ENCODE measurements at regions not wholly inside any gene's neighbourhood (a gene's known extent, or its start where the extent isn't known, plus 50 kb on each side); places are given as distances from the start of the nearest gene placed in this dataset.

- H3K4me1 ChIP-seq (ENCODE audit: insufficient read depth) = peaks cover 7% of the 10 kb centered on the region
- H3K9me3 ChIP-seq = no peaks in the 10 kb centered on the region
- H3K36me3 ChIP-seq = no peaks in the 10 kb centered on the region
- intact Hi-C loops (cut with DNase I) = no loop called here
- 79 to 91% (median 83%) methylated on average over 11 to 12 of the region's 12 CpGs for WGBS, 3 donors
- TF ChIP-seq CTCF (IDR thresholded peaks at IDR 0.05) (no peak), POLR2A (IDR thresholded peaks at IDR 0.05) (no peak)
- H3K4me3 ChIP-seq = no peak overlapping the region
- DNase-seq = no peak
- H3K27me3 ChIP-seq = no peaks in the 10 kb centered on the region
- no peak overlapping the region for H3K27ac ChIP-seq
Observed at GRCh38 chr18:76572518-76573247, 77.6 kb upstream of the ZNF516 start.

DNA sequence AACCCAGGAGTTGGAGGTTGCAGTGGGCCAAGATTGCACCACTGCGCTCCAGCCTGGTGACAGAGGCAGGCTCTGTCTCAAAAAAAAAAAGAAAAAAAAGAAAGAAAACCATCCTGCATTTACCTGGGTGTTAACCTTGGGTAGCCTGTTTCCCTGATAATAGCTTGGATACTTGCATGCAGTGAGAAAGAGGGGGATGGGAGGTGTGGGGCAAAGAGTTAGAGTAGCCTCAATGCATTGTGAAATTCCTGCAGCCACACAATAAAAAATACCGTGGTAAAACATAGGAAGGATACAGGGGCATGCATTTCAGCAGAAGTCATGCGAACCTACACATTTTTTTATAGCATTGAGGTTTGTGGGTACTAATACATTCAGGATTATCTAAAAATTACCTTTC, 76.6 kb upstream of the ZNF516 start:
- Histone ChIP-seq H3K9me3 (no peaks in the 10 kb centered on the region), H3K36me3 (no peaks in the 10 kb centered on the region), H3K27ac (no peak overlapping the region), H3K27me3 (no peaks in the 10 kb centered on the region), H3K4me1 (ENCODE audit: insufficient read depth) (peaks cover 7% of the 10 kb centered on the region), H3K4me3 (no peak overlapping the region)
- no peak for DNase-seq
- TF ChIP-seq EP300 (IDR thresholded peaks at IDR 0.05) (no peak), CTCF (IDR thresholded peaks at IDR 0.05) (no peak), POLR2A (IDR thresholded peaks at IDR 0.05) (no peak)
- 91 to 94% (median 92%) methylated on average over 3 of the region's 3 CpGs for WGBS, 3 donors
- intact Hi-C loops (cut with DNase I) = no loop called here

GRCh38 chr18:76570856-76571255, 75.8 kb upstream of the ZNF516 start:
- H3K27me3 ChIP-seq = no peaks in the 10 kb centered on the region
- H3K9me3 ChIP-seq = no peaks in the 10 kb centered on the region
- intact Hi-C loops (cut with DNase I) = no loop called here
- H3K4me3 ChIP-seq = no peak overlapping the region
- no peaks in the 10 kb centered on the region for H3K36me3 ChIP-seq
- H3K4me1 ChIP-seq (ENCODE audit: insufficient read depth) = peaks cover 9% of the 10 kb centered on the region
- no peak overlapping the region for H3K27ac ChIP-seq
- no peak for DNase-seq
- TF ChIP-seq CTCF (IDR thresholded peaks at IDR 0.05) (no peak), EP300 (IDR thresholded peaks at IDR 0.05) (no peak), POLR2A (IDR thresholded peaks at IDR 0.05) (no peak)
- 96 to 99% (median 98%) methylated on average over 3 of the region's 3 CpGs for WGBS, 3 donors

GRCh38 chr18:76569644-76570419, 74.8 kb upstream of the ZNF516 start:
- Histone ChIP-seq H3K9me3 (no peaks in the 10 kb centered on the region), H3K36me3 (no peaks in the 10 kb centered on the region), H3K27ac (no peak overlapping the region), H3K4me3 (no peak overlapping the region), H3K4me1 (ENCODE audit: insufficient read depth) (peaks cover 9% of the 10 kb centered on the region), H3K27me3 (no peaks in the 10 kb centered on the region)
- 69 to 80% (median 74%) methylated on average over 15 of the region's 15 CpGs for WGBS, 3 donors
- TF ChIP-seq POLR2A (IDR thresholded peaks at IDR 0.05) (no peak), EP300 (IDR thresholded peaks at IDR 0.05) (no peak), CTCF (IDR thresholded peaks at IDR 0.05) (no peak)
- intact Hi-C loops (cut with DNase I) = loop anchor here in 1 of 4 donors (5.0 kb wide), 1 partner anchor 43 kb away; no protein-coding TSS in a partner anchor
- no peak for DNase-seq
